Neuronal stem cell (in vitro differentiated cells): ENCODE measurements at regions not wholly inside any gene's neighbourhood (a gene's known extent, or its start where the extent isn't known, plus 50 kb on each side); places are given as distances from the start of the nearest gene placed in this dataset.

ENCODE experiments used
- DNase-seq: peaks from one replicate; pipeline ENCODE4 v3.0.0-alpha.2; 2013; ENCODE audit warnings: low spot score
- H2AFZ ChIP-seq: one replicate; pipeline ENCODE4 v1.6.1; 2013; ENCODE audit warnings: mild to moderate bottlenecking, low read length, inconsistent platforms
- H2AK5ac ChIP-seq: 2 replicates; pipeline ENCODE4 v1.6.1; 2013; ENCODE audit warnings: low read depth, mild to moderate bottlenecking, inconsistent platforms, low read length, moderate library complexity, mixed read lengths
- H2BK120ac ChIP-seq: 2 replicates; pipeline ENCODE4 v1.6.1; 2013; ENCODE audit warnings: low read depth, mild to moderate bottlenecking, inconsistent platforms, low read length, moderate library complexity, mixed read lengths
- H2BK12ac ChIP-seq: one replicate; pipeline ENCODE4 v1.6.1; 2013; ENCODE audit warnings: low read length, inconsistent platforms
- H2BK15ac ChIP-seq: 2 replicates; pipeline ENCODE4 v1.6.1; 2013; ENCODE audit warnings: mild to moderate bottlenecking, low read length, inconsistent platforms, mixed read lengths
- H2BK5ac ChIP-seq: one replicate; pipeline ENCODE4 v1.6.1; 2013; ENCODE audit warnings: inconsistent platforms, mild to moderate bottlenecking, low read length, moderate library complexity
- H3K14ac ChIP-seq: one replicate; pipeline ENCODE4 v1.6.1; 2013; ENCODE audit warnings: low read length, inconsistent platforms
- H3K18ac ChIP-seq: 2 replicates; pipeline ENCODE4 v1.6.1; 2013; ENCODE audit warnings: low read length, inconsistent platforms
- H3K23ac ChIP-seq: 2 replicates; pipeline ENCODE4 v1.6.1; 2013; ENCODE audit warnings: low read depth, mild to moderate bottlenecking, mixed read lengths, low read length, inconsistent platforms; ENCODE audit not compliant: poor library complexity
- H3K27ac ChIP-seq: replicated peaks from 3 replicates; pipeline ENCODE4 v1.5.1; 2013; ENCODE audit warnings: low read length, inconsistent platforms
- H3K27me3 ChIP-seq, 3 experiments: 2 replicates each; pipeline ENCODE4 v1.6.1; 2013; ENCODE audit warnings: low read length in 3 of 3, mild to moderate bottlenecking in 2 of 3, inconsistent platforms in 1 of 3, low read depth in 1 of 3, mixed read lengths in 1 of 3, moderate library complexity in 1 of 3; ENCODE audit not compliant: control insufficient read depth in 3 of 3, insufficient read depth in 3 of 3
- H3K36me3 ChIP-seq, 2 donors: replicated peaks in 1 of 2; 2 replicates each; pipeline ENCODE4 v1.6.1; 2013; ENCODE audit warnings: low read length in 2 of 2; ENCODE audit not compliant: control insufficient read depth in 2 of 2, insufficient read depth in 2 of 2
- H3K4ac ChIP-seq: 2 replicates; pipeline ENCODE4 v1.6.1; 2013; ENCODE audit warnings: inconsistent platforms, mild to moderate bottlenecking, low read length, moderate library complexity
- H3K4me1 ChIP-seq, 2 donors: 1 replicate in 1 of 2; 2 replicates in 1 of 2; pipeline ENCODE4 v1.6.1; 2013; ENCODE audit warnings: low read length in 2 of 2, low read depth in 1 of 2; ENCODE audit not compliant: control insufficient read depth in 2 of 2, insufficient read depth in 1 of 2
- H3K4me2 ChIP-seq: one replicate; pipeline ENCODE4 v1.6.1; 2013; ENCODE audit warnings: mild to moderate bottlenecking, low read length, inconsistent platforms; ENCODE audit not compliant: insufficient read depth, poor library complexity, severe bottlenecking
- H3K4me3 ChIP-seq, 2 donors: 2 replicates each; pipeline ENCODE4 v1.5.1; 2013; ENCODE audit warnings: low read length in 2 of 2, mild to moderate bottlenecking in 2 of 2, inconsistent platforms in 1 of 2, moderate library complexity in 1 of 2
- H3K79me1 ChIP-seq: one replicate; pipeline ENCODE4 v1.6.1; 2013; ENCODE audit warnings: low read depth, mild to moderate bottlenecking, inconsistent platforms, low read length, moderate library complexity
- H3K9ac ChIP-seq: one replicate; pipeline ENCODE4 v1.6.1; 2013; ENCODE audit warnings: mild to moderate bottlenecking, low read depth, low read length, inconsistent platforms; ENCODE audit not compliant: poor library complexity
- H3K9me3 ChIP-seq, 2 donors: replicated peaks in 1 of 2; 2 replicates each; pipeline versions ENCODE3 to v1.6.1; 2013; ENCODE audit warnings: low read length in 2 of 2, mild to moderate bottlenecking in 2 of 2, inconsistent platforms in 1 of 2, low read depth in 1 of 2, mixed read lengths in 1 of 2, moderate library complexity in 1 of 2; ENCODE audit not compliant: control insufficient read depth in 2 of 2, insufficient read depth in 1 of 2
- H4K8ac ChIP-seq: one replicate; pipeline ENCODE4 v1.6.1; 2013; ENCODE audit warnings: low read depth, mild to moderate bottlenecking, inconsistent platforms, low read length, moderate library complexity
- H4K91ac ChIP-seq: one replicate; pipeline ENCODE4 v1.6.1; 2013; ENCODE audit warnings: low read length, low read depth, mild to moderate bottlenecking, inconsistent platforms; ENCODE audit not compliant: poor library complexity
- WGBS, 2 donors: extraction: QIAGEN DNeasy Blood & Tissue Kit; methylation state at CpG; one replicate each; pipeline ENCODE4 v1.1.7; 2013; ENCODE audit warnings: missing lambda C conversion rate in 2 of 2, mixed read lengths in 1 of 2; ENCODE audit not compliant: insufficient read length in 2 of 2, insufficient replicate concordance in 1 of 2; ENCODE audit errors: extremely low coverage in 2 of 2; 5-methylcytosine and 5-hydroxymethylcytosine counted together

GRCh38 chr15:45981625-45982024, 346.8 kb downstream of the SQOR start:
- Histone ChIP-seq H3K79me1 (no peaks in the 10 kb centered on the region), H3K23ac (no peak overlapping the region), H3K4me3 (no peak overlapping the region), H3K36me3 (no peaks in the 10 kb centered on the region), H2BK15ac (no peak overlapping the region), H3K9ac (no peak overlapping the region), H4K91ac (no peak overlapping the region), H2BK5ac (no peak overlapping the region), H2AFZ (no peak overlapping the region), H3K27me3 (no peaks in the 10 kb centered on the region), H2AK5ac (no peak overlapping the region), H3K9me3 (no peaks in the 10 kb centered on the region), H3K14ac (no peak overlapping the region), H3K4ac (no peak overlapping the region), H3K4me1 (no peaks in the 10 kb centered on the region), H3K27ac (no peak overlapping the region), H2BK120ac (no peak overlapping the region), H3K18ac (no peak overlapping the region), H2BK12ac (no peak overlapping the region), H3K4me2 (no peak overlapping the region), H4K8ac (no peak overlapping the region)
- no CpG with 5 or more reads among the region's 1 CpG for WGBS, 2 donors
- DNase-seq = no peak

GRCh38 chr15:45991863-45992262, 357.0 kb downstream of the SQOR start:
- Histone ChIP-seq H2BK120ac (no peak overlapping the region), H2AK5ac (no peak overlapping the region), H3K4me2 (no peak overlapping the region), H3K27me3 (no peaks in the 10 kb centered on the region), H3K36me3 (no peaks in the 10 kb centered on the region), H3K4me1 (no peaks in the 10 kb centered on the region), H2BK15ac (no peak overlapping the region), H3K9me3 (peaks cover 0 to 2% of the 10 kb centered on the region in 2 donors), H2BK12ac (no peak overlapping the region), H4K91ac (no peak overlapping the region), H2BK5ac (no peak overlapping the region), H3K9ac (no peak overlapping the region), H4K8ac (no peak overlapping the region), H3K27ac (no peak overlapping the region), H3K79me1 (no peaks in the 10 kb centered on the region), H3K18ac (no peak overlapping the region), H3K14ac (no peak overlapping the region), H3K4me3 (no peak overlapping the region), H2AFZ (no peak overlapping the region), H3K4ac (no peak overlapping the region), H3K23ac (no peak overlapping the region)
- no CpG with 5 or more reads among the region's 3 CpGs for WGBS, 2 donors
- DNase-seq = no peak

GRCh38 chr15:45993072-45993471, 358.2 kb downstream of the SQOR start:
- Histone ChIP-seq H3K14ac (no peak overlapping the region), H2BK12ac (no peak overlapping the region), H2BK15ac (no peak overlapping the region), H3K4me2 (no peak overlapping the region), H3K18ac (no peak overlapping the region), H3K4me3 (no peak overlapping the region), H2AFZ (no peak overlapping the region), H3K27ac (no peak overlapping the region), H3K23ac (no peak overlapping the region), H2AK5ac (no peak overlapping the region), H2BK5ac (no peak overlapping the region), H2BK120ac (no peak overlapping the region), H3K9ac (no peak overlapping the region), H3K79me1 (no peaks in the 10 kb centered on the region), H3K9me3 (no peaks in the 10 kb centered on the region), H3K4me1 (no peaks in the 10 kb centered on the region), H3K36me3 (no peaks in the 10 kb centered on the region), H4K8ac (no peak overlapping the region), H4K91ac (no peak overlapping the region), H3K27me3 (no peaks in the 10 kb centered on the region), H3K4ac (no peak overlapping the region)
- no CpG with 5 or more reads among the region's 3 CpGs for whole genome bisulfite sequencing, 2 donors
- no peak for DNase-seq

GRCh38 chr15:45993508-45993907, 358.7 kb downstream of the SQOR start:
- Histone ChIP-seq H2AK5ac (no peak overlapping the region), H3K4ac (no peak overlapping the region), H3K4me3 (no peak overlapping the region), H3K23ac (no peak overlapping the region), H3K36me3 (no peaks in the 10 kb centered on the region), H3K14ac (no peak overlapping the region), H3K4me1 (no peaks in the 10 kb centered on the region), H2BK5ac (no peak overlapping the region), H3K9ac (no peak overlapping the region), H3K27ac (no peak overlapping the region), H2BK15ac (no peak overlapping the region), H3K9me3 (no peaks in the 10 kb centered on the region), H2BK12ac (no peak overlapping the region), H3K4me2 (no peak overlapping the region), H3K79me1 (no peaks in the 10 kb centered on the region), H4K91ac (no peak overlapping the region), H3K18ac (no peak overlapping the region), H4K8ac (no peak overlapping the region), H3K27me3 (no peaks in the 10 kb centered on the region), H2AFZ (no peak overlapping the region), H2BK120ac (no peak overlapping the region)
- no peak for DNase-seq
